GM19025 (cell line): ENCODE measurements at regions not wholly inside any gene's neighbourhood (a gene's known extent, or its start where the extent isn't known, plus 50 kb on each side); places are given as distances from the start of the nearest gene placed in this dataset.

Experiments
- ATAC-seq: cut with Tn5 transposase; IDR thresholded peaks from one replicate; pipeline ENCODE4 v1.9.1; 2021; ENCODE audit warnings: mild to moderate bottlenecking, low read depth, moderate library complexity; ENCODE audit not compliant: unreplicated experiment

GRCh38 chr1:191101960-191102359, 624.3 kb upstream of the BRINP3 start:
- ATAC-seq, result no peak

- no peak for ATAC-seq
These were observed 648.3 kb upstream of the BRINP3 start for GRCh38 chr1:191125950-191126349.

GRCh38 chr1:191134796-191135195, 657.1 kb upstream of the BRINP3 start:
- ATAC-seq, result peak; percentile 35

DNA sequence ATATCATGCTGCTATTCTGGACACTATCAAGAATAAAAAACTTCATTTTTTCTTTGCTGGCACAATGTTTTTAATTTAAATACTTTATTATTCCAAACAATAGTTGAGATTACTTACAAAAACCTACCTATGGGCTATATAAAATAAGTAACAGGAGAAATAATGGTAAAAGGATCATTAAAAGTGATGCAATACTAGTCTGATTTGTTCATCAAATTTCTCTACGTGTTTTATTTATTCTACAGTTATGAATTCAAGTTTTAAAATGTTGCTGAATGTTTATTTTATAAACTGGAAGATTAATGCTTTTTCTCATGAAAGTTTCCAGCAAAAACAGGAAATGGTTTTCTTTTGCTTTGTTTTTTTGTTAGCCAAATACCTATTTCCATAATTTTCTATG, 662.4 kb upstream of the BRINP3 start:
- no peak for ATAC-seq

DNA sequence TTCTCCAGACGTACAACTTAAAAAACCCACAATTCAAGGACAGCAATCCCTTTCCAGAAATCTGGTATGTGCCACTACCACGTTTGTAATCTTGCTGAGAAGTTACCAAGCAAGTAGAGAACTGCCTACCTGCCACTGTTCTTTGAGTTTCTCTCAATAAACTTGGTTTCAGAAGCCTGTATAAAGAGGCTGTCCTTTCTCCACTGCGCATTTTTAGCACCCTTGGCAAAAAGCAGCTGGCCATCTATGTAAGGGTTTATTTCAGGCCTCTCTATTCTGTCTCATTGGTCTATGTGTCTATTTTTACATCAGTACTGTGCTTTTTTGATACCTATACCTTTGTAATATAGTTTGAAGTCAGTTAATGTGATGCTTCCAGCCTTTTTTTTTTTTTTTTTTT, 665.1 kb upstream of the BRINP3 start:
- ATAC-seq, result no peak

DNA sequence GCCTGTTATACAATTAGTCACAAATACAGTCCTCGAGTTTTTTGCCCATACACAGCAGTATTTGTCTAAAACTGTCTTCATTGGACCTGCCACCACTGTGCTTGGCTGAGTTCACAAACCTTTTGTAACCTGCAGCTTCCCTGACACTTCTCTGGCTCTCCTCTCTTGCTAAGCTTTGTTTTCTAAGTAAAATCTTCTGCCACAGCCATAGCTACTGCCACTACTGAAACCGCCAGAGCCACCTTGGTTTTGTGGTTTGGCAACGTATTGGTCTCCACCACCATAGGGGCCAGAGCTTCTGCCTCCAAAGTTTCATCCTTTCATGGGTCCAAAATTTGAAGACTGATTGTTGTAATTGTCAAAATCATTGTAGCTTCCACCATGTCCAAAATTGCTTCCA, 668.2 kb upstream of the BRINP3 start:
- ATAC-seq, result no peak

- ATAC-seq, result no peak
These were observed 673.7 kb upstream of the BRINP3 start for GRCh38 chr1:191151321-191151807.

DNA sequence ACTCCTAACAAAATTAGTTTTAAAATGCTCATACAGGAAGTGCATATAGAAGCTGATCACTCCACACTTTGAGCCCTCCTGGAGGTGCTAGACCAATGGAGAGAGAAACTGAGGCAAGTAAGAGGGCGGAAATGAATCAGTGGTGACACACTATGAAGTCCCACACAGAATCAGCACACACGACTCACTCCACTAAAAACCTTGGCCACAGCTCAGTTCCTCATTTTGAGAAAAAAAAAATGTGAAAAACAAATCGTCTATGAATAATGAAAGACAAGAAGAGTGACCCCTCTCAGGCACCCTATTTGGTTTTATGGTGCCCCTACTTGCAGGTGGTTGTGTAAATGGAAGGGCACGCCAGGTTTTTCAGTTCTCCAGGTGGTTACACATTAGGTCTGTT, 675.1 kb upstream of the BRINP3 start:
- no peak for ATAC-seq

DNA sequence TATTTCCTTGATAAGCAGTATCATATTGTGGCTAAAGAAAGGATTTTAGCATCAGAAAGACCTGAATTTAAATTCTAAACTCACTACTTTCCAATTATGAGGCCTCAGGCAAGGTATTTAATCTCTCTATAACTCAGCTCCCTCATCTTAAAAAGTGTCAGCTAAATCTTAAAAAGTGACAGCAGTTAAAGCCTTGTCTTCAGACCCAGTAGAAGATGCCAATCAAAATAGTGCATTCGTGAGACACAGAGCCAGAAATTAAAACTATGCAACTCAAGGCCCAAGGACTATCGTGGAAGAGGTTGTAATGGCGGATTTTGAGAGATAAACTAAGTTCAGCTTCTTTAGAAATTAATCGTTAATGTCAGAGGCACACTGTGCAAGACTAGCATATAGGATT, 677.5 kb upstream of the BRINP3 start:
- ATAC-seq, result no peak

DNA sequence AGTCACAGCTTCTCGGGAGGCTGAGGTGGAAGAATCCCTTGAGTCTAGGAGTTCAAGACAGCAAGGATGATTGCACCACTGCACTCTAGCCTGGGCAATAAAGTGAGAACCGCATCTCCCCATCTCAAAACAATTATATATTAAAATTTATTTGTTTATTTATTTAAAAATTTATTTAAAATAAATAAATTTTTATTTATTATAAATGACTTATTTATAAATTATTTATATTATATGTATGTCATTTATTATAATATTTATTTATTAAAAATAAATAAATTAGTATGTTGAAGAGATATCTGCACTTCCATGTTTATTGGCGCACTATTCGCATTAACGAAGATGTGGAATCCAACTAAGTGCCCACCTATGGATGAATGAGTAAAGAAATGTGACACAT, 683.2 kb upstream of the BRINP3 start:
- ATAC-seq, result no peak

DNA sequence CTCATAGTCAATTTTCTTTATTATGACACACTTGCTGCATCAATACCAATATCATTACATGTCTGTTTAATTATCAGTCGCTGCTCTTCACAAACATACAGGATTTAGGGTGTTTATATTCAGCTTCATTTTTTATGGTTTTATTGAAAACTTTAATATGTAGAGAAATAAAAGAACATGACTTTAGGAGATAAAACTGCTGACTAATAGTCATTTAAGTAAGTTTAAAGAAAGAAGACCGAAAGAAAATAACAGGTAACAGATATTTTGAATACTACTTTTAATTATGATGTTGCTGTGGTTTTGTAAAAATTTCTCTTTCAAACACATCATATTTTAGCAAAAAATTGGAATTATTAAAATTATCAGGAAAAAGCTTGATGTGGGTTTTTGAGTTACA, 685.1 kb upstream of the BRINP3 start:
- ATAC-seq, result no peak

GRCh38 chr1:191163621-191164020, 686.0 kb upstream of the BRINP3 start:
- ATAC-seq, result no peak

- ATAC-seq, result peak; percentile 94
These were observed 696.6 kb upstream of the BRINP3 start for GRCh38 chr1:191174298-191174697.

DNA sequence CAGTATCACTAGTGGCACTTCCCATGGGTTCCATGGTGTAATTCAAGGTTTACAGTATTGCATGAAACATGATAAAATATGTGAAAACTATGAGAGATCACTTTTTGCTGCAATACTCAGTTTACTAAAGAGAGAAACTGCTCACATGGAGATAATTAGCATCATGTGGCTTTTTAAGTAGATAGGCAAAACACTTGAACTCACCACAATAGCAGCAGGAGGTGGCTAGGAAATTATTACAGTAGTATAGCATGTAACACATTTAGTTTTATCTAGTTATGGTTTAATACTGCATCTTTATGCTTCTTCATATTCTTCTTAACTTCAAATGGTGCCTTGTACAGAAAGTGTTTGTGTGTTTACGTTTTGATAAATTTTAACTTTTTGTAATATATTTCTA, 698.5 kb upstream of the BRINP3 start:
- ATAC-seq, result no peak

DNA sequence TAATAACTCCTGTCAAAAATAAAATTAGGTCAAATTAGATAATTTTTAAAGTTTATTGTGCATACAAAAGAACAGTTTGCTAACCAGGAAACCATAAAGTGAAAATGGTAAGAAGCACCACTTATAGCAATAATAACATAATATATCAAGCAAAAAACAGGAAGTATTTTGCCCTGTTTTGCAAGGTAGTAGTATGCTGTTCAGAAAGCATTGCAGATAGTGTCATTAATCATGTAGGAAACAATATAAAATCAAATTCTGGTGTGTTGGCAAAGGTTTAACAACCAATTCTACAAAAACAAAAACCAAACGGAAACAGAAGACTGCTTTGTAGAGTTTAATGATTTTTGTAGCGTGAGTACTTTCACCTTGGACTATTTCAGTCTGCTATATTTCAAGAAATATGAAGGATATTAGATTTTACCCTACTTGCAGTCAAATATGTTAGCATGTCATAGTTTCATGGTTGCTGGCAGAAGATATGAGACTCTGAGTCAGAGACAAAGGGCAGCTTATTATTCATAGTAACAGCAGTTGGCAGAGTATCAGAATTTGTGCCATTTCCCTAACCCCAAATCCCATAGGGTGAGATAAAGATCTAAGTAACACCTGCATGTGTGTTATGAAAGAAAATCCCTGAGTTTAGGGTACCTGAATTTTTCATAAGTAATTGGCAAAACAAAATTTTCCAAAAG, 729.0 kb upstream of the BRINP3 start:
- ATAC-seq, result no peak

- ATAC-seq, result no peak
These were observed 744.5 kb upstream of the BRINP3 start for GRCh38 chr1:191222206-191222605.

DNA sequence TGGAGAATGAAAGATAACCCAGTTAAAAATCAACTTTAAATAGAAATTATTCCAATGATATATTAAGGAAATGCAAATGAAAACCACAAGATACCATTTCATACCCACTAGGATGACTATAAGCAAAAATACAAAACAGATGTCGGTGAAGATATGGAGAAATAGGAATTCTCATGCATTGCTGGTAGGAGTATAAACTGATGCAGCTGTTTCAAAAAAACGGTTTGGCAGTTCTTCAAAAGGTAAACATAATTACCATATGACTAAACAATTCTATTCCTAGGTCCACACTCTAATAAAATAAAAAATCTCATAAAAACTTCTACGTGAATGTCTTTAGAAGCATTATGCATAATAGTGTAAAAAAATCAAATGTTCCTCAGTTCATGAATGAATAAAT, 763.3 kb upstream of the BRINP3 start:
- ATAC-seq, result no peak

DNA sequence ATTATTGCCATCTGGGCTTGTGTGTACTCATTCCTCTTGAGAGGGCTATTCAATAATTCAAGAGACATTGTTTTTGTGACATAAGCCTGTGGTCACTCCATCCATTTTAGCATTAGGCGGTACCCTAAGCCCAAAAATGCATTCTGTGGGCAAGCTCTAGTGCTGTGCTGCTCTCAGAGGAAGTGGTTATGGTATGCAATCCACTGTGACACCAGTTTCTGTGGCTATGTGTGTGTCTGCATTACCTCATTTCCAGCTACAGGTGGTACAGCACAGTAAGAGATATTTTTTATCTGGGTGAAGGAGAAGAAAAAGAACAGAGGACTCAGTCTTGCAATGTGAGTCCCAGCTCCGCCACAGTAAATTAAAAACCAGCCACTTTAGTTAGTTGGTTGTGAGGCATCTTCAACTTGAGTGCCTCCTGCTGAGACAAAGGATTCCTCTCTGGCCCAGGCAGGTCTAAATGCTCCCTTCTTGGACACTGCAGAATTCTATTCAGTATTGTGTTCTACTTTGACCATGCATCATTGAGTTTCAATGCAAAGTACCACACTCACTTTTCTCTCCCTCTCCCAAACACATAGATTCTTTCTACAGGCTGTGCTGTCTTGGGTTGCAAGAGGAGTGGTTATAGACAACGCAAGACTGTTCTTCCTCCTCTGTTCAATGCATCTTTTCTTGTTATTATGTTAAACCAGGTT, 777.8 kb upstream of the BRINP3 start:
- ATAC-seq, result no peak

DNA sequence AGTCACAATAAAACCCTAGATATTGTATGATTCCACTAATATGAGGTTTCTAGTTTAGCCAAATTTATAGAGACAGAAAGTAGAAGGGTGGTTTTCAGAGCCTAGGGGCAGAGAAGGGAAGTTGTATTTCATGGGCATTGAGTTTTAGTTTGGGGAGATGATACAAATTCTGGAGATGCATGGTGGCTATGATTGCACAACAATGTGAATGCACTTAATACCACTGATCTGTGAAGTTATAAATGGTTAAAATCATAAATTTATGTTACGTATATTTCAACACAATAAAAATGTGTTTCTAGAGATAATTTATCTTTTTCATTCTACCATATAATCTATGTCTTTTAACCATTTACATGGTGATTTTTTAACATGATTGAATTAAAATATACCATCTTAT, 779.3 kb upstream of the BRINP3 start:
- no peak for ATAC-seq

DNA sequence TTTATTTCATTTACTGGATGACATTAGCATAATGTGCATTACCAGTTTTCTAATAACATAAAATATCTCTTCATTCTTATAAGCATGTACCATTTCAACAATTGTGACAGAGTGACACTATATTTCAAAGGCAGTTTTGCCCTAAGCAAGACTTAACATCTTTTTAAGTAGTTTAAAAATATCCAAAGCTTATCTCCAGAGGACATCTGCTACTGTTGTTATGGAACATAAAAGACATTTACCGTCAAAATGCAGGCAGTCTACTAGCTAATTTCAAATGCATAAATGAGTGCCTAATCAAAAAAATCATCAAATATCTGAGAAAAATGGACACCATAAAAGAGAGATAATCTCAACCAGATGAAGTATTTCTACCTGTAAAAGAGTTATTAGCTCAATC, 782.4 kb upstream of the BRINP3 start:
- ATAC-seq, result no peak

GRCh38 chr1:191261111-191261510, 783.4 kb upstream of the BRINP3 start:
- no peak for ATAC-seq

GRCh38 chr1:191279266-191279800, 801.7 kb upstream of the BRINP3 start:
- no peak for ATAC-seq
